Mesothelial cell of epicardium (in vitro differentiated cells): ENCODE measurements at regions not wholly inside any gene's neighbourhood (a gene's known extent, or its start where the extent isn't known, plus 50 kb on each side); places are given as distances from the start of the nearest gene placed in this dataset.

Source experiments
- DNase-seq, 2 experiments: peaks; one replicate each; pipeline ENCODE4 v3.0.0; 2021; ENCODE audit warnings: low spot score in 2 of 2; ENCODE audit not compliant: unreplicated experiment in 2 of 2
- H3K27ac Mint-ChIP-seq: 2 replicates; pipeline ENCODE4 v1.8.0; 2021; ENCODE audit warnings: mixed read lengths
- H3K27me3 Mint-ChIP-seq: 2 replicates; pipeline ENCODE4 v1.8.0; 2021; ENCODE audit warnings: low read depth, mixed read lengths
- H3K36me3 Mint-ChIP-seq: 2 replicates; pipeline ENCODE4 v1.8.0; 2021; ENCODE audit warnings: mixed read lengths
- H3K4me1 Mint-ChIP-seq: 2 replicates; pipeline ENCODE4 v1.8.0; 2021; ENCODE audit warnings: mixed read lengths
- H3K4me3 Mint-ChIP-seq: 2 replicates; pipeline ENCODE4 v1.8.0; 2021; ENCODE audit warnings: mild to moderate bottlenecking, moderate library complexity, mixed read lengths
- H3K9me3 Mint-ChIP-seq: 2 replicates; pipeline ENCODE4 v1.8.0; 2021; ENCODE audit warnings: mixed read lengths
- CTCF ChIP-seq: fragments of 200-600 bp; sonication (generic); IDR thresholded peaks from one replicate; pipeline ENCODE4 v1.5.0; 2021; ENCODE audit warnings: antibody characterized with exemption; ENCODE audit not compliant: unreplicated experiment

GRCh38 chr13:81031996-81032395 lies 691.1 kb upstream of the SPRY2 start:
- no peak for DNase-seq
- Mint-ChIP-seq H3K27ac (no peak overlapping the region), H3K9me3 (peaks cover 2% of the 10 kb centered on the region), H3K27me3 (no peaks in the 10 kb centered on the region), H3K36me3 (no peaks in the 10 kb centered on the region), H3K4me1 (no peaks in the 10 kb centered on the region), H3K4me3 (no peak overlapping the region)
- no peak for TF ChIP-seq CTCF

- H3K9me3 Mint-ChIP-seq = peaks cover 43% of the 10 kb centered on the region
- DNase-seq = no peak
- no peak overlapping the region for H3K27ac Mint-ChIP-seq
- no peak for TF ChIP-seq CTCF
- peaks cover 12% of the 10 kb centered on the region for H3K36me3 Mint-ChIP-seq
- no peaks in the 10 kb centered on the region for H3K27me3 Mint-ChIP-seq
- H3K4me3 Mint-ChIP-seq = no peak overlapping the region
- no peaks in the 10 kb centered on the region for H3K4me1 Mint-ChIP-seq
These were observed 684.2 kb upstream of the SPRY2 start for GRCh38 chr13:81025091-81025490.

- peaks cover 38% of the 10 kb centered on the region for H3K9me3 Mint-ChIP-seq
- no peak for DNase-seq
- no peaks in the 10 kb centered on the region for H3K27me3 Mint-ChIP-seq
- H3K36me3 Mint-ChIP-seq = peaks cover 12% of the 10 kb centered on the region
- TF ChIP-seq CTCF = no peak
- peaks cover 6% of the 10 kb centered on the region for H3K4me1 Mint-ChIP-seq
- H3K4me3 Mint-ChIP-seq = no peak overlapping the region
- no peak overlapping the region for H3K27ac Mint-ChIP-seq
These were observed 680.4 kb upstream of the SPRY2 start for GRCh38 chr13:81021284-81021840.

GRCh38 chr13:81020010-81020409 lies 679.1 kb upstream of the SPRY2 start:
- Mint-ChIP-seq H3K27me3 (no peaks in the 10 kb centered on the region), H3K27ac (no peak overlapping the region), H3K4me3 (no peak overlapping the region), H3K36me3 (peaks cover 12% of the 10 kb centered on the region), H3K9me3 (peaks cover 38% of the 10 kb centered on the region), H3K4me1 (peaks cover 7% of the 10 kb centered on the region)
- DNase-seq = no peak
- no peak for TF ChIP-seq CTCF

- TF ChIP-seq CTCF = no peak
- Mint-ChIP-seq H3K9me3 (peaks cover 40% of the 10 kb centered on the region), H3K27ac (no peak overlapping the region), H3K27me3 (no peaks in the 10 kb centered on the region), H3K4me1 (peaks cover 7% of the 10 kb centered on the region), H3K4me3 (no peak overlapping the region), H3K36me3 (peaks cover 18% of the 10 kb centered on the region)
- no peak for DNase-seq
These were observed 678.0 kb upstream of the SPRY2 start for GRCh38 chr13:81018936-81019335.

GRCh38 chr13:81017513-81018152 lies 676.7 kb upstream of the SPRY2 start:
- H3K27ac Mint-ChIP-seq = no peak overlapping the region
- H3K9me3 Mint-ChIP-seq = peaks cover 40% of the 10 kb centered on the region
- DNase-seq = no peak
- H3K27me3 Mint-ChIP-seq = no peaks in the 10 kb centered on the region
- TF ChIP-seq CTCF = peak; percentile 65
- H3K4me1 Mint-ChIP-seq = peaks cover 7% of the 10 kb centered on the region
- H3K4me3 Mint-ChIP-seq = no peak overlapping the region
- peaks cover 21% of the 10 kb centered on the region for H3K36me3 Mint-ChIP-seq
